Posterior cingulate gyrus (tissue), 11 donors: ENCODE measurements at regions not wholly inside any gene's neighbourhood (a gene's known extent, or its start where the extent isn't known, plus 50 kb on each side); places are given as distances from the start of the nearest gene placed in this dataset.
A peak's percentile ranks its signal among the peaks of the same experiment; 100 is the strongest.

ENCODE experiments used
- DNase-seq, 10 donors: peaks; one replicate each; pipeline versions ENCODE4 v3.0.0 to v3.0.0-alpha.2; 2020 to 2021; ENCODE audit warnings: mixed read lengths in 3 of 10
- intact Hi-C: fragments of 100-400 bp; cut with DNase I; formaldehyde crosslinking; loops from one replicate; pipeline ENCODE4 v1.15.1; 2023

DNA sequence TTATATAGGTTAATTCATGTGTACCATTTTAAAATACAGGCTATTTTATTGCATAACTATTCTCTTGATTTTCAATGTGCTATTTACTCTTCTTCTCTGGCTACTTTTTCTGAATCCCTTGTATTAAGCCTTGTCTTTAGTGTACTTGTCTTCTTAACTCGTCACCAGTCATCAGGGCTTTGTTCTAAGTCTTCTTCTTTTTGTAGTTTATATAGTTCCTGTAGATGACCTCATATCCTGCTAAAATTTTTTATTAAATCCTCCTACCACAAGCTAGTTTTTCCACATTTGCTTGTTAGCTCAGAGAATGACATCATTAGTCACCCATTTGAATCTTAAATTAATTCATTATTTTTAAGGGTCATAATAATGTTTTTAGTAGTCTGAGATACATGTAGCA lies 1281.9 kb downstream of the KCNT2 start:
- intact Hi-C loops: no loop called here
- DNase-seq: no peak

DNA sequence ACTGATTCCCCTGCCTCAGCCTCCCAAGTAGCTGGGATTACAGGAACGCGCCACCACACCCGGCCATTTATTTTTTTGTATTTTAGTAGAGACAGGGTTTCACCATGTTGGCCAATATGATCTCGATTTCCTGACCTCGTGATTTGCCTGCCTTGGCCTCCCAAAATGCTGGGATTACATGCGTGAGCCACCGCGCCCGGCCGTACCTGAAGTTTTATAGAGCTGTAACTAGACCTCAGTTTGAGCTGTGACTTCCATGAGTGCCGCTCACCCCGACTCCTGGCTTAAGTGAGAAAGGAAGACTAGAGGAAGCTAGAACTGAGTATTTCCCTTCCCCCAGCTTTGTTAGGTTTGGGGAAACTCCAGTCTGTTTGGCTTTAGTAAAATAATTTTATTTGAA lies 1283.1 kb downstream of the KCNT2 start:
- DNase-seq: peak in 3 of 10 donors; percentile 39 to 66 (median 58)
- intact Hi-C loops: no loop called here

DNA sequence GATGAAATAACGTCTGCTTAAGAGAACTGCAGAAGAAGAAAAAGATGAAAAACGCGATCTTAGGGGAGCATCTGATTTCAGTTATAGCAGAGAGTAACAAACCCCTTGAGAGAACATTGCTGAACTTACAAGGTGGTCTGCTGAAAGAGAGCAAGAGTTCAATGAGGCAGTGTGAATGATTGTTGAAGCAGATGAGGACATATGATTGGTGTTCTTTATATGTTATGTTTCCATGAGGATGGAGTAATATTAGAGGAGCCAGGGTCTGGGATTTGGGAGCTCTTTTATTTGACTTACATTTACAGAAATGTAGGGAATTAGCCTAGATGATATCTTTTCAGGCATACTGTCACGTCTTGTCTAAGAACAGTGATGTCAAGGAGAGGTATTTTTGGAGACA lies 1302.0 kb downstream of the KCNT2 start:
- no peak for DNase-seq
- intact Hi-C loops: no loop called here

DNA sequence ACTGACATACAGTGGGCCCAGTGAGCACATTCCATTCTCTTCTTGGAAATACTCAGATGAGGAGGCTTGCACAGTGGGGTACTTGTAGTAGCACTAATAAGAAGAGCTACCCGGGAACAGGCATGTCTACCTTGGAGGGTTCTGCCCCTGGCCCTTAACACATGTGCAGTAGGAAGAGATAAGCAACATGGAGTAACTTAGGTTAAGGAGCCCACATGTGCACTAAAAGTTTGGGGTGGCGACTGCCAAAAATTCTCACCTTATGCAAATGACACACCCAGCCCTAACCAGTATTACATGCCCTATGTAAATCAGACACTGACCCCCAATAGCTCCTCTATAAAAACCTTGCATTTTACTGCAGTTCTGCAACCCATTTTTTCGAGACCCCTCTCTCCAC lies 1313.3 kb downstream of the KCNT2 start:
- intact Hi-C loops: no loop called here
- DNase-seq: no peak

DNA sequence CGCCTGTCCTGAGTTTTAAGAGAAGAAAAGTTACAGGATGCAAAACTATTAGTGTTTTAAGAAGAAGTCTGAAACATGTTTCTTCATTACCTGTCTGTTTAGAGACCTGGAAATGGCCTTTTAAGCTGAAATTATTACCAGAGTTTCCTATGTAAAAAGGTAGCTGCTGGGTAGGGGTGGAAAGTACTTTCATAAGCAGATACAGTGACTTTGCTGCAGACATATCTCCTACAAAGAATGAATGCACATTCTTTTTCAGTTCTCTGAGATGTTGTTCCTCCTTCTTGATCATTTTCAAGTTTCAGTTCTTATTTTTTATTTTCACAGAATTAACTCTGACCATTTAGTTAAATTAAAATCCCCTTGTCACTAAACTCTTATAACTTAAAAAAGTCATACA lies 1329.6 kb downstream of the KCNT2 start:
- intact Hi-C loops: no loop called here
- no peak for DNase-seq

DNA sequence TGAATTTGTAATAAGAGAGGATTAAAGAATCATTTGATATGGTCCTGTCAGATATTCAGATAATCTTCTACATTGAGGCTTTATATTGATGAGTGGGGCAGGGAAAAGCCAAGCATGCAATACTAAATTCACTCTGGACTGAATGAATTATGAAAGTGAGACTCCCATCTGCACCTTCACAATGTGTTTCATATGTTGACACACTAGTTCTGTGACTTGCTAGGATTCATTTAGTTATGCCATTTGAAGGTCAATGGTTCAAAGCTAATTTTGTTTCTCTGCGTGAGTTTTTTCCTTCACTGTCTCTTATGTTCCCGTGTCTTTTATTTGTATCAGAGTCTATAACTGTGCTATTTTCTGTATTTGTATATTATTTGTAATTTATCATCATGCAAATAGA lies 1332.5 kb downstream of the KCNT2 start:
- DNase-seq: no peak
- intact Hi-C loops: no loop called here

DNA sequence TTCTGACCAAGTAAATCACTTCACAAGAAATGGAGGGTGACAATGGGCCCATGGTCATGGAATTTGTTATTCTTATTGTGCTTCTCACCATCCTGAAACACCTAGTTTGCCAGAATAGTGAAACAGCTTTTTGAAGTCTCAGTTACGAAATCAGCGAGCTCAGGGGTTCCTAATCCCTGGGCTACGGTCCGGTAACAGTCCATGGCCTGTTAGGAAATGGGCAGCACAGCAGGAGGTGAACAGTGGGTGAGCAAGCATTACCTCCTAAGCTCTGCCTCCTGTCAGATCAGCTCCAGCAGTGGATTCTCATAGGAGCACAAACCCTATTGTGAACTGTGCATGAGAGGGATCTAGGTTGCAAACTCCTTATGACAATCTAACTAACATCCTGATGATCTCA lies 1356.3 kb downstream of the KCNT2 start:
- intact Hi-C loops: no loop called here
- no peak for DNase-seq

DNA sequence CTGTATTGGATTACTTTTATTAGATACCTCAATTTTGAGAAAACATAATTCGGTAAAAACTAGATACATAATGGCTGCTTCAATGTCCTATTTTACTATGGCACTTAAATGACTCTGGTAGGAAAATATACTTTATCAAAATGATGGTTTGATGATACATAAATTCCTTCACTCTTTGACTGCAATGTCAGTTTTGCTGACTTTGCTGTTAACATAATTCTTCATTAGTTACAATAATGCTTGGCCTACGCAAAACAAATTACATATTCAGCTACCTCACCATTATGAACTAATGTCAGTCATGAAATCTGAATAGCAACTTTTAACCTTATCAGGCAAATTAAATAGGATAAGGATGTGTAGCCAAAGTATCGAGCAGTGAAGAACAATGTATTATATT lies 1364.7 kb downstream of the KCNT2 start:
- intact Hi-C loops: no loop called here
- no peak for DNase-seq

DNA sequence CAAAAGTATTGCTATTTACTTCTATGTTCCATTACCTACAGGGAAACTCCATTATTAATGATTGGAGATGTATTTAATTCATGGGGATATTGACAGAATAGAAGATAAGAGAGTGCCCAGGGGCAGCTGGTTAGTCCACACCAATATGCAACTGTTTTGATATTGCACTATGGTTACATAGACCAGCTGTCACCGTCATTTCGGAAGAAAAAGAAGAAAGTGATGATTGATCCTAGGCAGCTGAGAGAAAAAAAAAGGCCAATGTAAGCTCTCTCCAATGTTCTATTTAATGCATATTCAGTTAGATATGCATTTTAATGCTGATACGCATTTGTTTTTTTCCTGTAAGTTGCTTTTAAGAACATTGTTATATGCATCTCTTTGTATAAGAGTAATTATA lies 1367.2 kb downstream of the KCNT2 start:
- intact Hi-C loops: no loop called here
- DNase-seq: no peak

DNA sequence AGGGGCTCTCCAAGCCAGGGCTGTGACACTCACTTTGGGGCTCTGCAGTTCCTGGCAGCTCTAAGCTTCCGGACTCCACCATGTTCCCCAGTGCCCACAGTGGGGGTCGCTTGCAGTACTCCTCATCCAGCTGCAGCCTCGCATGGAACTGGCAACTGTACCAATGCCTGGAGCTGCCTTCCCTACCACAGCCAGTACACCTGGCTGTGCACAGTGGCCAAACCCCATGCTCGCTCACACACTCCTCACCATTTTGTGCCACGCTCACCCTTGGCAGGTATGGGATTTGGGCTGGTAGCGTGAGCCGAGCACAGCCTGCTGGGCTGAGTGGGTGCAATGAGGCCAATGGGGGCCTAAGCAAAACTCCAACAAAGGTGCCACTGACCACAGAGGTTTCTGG lies 1369.9 kb downstream of the KCNT2 start:
- DNase-seq: peak in 2 of 10 donors; percentile 50 to 52
- intact Hi-C loops: no loop called here

DNA sequence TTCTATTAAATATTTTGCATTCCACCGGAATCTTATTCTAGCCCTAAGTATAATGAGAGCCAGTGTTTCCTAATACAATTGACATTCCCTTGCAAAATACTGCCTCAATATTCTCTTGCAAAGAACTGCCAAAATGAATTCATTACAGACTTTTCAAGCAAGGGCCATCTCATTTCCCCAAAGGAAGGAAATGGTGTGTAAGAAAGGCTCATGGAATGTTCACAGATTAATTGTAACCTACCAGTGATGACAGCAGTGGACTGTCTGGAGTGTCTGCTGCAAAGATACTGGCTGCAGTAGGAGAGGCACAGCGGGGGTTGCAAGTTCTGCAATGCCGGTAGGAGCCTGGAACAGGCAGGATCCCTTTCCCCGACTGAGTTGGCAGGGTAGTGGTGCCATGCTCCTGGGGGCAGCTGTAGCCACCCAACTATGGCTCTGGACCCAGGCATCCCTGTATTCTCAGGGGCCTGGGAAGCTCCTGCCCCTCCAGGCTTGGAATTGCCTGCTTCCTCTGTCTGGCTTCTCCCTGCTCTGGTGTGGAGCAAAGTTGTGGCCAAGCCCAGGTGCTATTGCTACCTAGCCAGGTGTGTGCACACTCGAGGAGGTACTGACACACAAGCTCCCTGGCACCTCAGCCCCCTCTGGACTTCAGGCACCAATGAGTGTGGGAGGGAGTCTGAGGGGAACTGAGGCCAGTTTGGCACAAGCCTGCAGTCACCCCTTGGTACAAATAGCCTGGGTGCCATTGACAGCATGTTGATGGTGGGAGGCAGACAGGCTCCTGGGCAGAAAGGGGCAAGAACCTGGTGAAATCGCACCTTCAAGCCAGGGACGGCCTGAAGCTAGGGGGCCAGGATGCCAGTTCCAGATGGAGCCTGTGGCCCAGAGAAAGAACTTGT lies 1371.0 kb downstream of the KCNT2 start:
- intact Hi-C loops: no loop called here
- peak in 2 of 10 donors; percentile 52 to 67 for DNase-seq

DNA sequence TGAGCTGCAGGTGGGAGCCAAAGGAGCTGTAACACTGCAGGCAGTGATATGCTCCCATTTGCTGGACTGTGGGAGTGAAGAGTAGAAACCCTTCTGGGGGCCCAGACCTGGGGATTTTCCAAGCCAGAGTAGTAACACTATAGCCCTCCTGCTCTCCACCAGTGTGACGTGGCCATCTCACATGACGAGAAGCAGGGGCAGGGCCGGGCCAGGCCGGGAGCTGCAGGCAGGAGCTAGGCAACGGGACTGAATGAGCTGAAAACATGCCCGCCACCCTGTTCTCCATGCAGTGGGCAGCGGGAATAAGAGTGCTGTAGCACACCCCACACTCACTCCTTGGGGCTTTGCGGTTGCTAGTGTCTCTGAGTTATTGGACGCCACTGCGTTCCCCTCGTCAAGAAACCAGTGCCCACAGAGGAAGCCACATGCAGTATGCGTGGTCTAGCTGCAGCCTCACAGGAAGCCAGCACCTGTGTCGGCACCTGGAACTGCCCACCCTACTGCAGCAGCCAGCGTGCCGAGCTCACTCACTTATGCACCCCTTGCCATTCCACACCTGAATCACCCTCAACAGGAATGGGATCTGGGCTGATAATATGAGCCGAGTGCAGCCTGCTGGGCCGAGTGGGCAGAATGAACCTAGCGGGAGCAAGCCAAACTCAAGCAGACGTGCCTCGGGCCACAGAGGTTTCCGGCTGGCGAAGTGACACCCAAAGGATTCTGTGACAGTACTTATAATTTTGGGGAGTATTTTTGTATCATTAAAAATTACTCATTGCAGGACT lies 1389.6 kb downstream of the KCNT2 start:
- intact Hi-C loops: no loop called here
- peak in 3 of 10 donors; percentile 42 to 80 (median 67) for DNase-seq

DNA sequence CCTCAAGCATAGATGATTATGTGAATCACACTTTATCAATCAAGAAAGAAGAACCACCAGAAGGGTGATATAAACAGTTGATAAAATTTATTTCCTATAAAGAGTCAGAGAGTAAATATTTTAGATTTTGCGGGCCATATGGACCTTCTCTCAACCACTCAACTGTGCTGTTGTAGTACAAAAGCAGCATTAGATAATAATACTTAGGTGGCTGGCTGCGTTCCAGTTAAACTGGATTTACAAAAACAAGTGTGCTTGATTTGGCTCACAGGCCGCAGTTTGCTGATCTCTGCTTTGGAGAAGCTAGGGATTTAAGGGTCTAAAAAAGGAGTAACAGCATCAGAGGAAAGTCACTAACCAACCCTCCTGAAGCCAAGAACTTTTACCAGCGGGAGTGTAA lies 1406.0 kb downstream of the KCNT2 start:
- DNase-seq: no peak
- intact Hi-C loops: no loop called here

DNA sequence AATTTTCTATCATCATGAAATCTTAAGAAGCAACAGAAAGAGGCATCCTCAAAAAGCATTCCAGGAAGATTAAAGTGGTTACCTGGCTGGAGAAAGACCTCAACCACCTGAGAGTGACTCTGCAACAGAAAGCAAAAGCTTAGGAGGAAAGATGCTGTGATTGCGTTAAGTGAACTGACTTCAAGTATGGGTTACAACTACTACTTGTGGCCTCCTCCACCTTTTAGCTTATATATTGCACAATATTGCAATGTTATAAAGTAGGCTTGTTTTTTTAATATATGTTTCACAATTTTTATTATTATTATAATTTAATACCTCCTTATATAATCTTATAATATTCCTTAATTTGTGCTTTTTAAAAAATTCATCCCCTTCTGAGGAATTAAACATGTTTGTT lies 1407.5 kb downstream of the KCNT2 start:
- intact Hi-C loops: no loop called here
- no peak for DNase-seq

DNA sequence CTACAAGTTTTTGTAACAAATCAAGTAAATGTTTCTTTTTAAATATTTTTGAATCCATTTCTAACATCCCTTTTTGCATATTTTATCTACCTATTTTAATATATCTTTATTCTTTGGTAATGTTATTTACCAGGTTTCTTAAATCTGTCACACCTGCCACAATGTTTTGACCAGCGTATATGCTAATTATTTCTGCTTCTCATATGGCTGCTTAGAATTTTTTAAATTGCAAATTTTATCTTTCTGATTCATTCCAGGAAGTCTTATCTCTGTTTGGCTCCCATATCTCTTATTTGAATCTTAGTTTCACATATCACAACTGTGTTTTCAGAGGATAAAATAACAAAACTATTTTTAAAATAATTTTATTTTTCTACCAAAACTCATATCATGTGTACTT lies 1411.1 kb downstream of the KCNT2 start:
- intact Hi-C loops: no loop called here
- DNase-seq: no peak

DNA sequence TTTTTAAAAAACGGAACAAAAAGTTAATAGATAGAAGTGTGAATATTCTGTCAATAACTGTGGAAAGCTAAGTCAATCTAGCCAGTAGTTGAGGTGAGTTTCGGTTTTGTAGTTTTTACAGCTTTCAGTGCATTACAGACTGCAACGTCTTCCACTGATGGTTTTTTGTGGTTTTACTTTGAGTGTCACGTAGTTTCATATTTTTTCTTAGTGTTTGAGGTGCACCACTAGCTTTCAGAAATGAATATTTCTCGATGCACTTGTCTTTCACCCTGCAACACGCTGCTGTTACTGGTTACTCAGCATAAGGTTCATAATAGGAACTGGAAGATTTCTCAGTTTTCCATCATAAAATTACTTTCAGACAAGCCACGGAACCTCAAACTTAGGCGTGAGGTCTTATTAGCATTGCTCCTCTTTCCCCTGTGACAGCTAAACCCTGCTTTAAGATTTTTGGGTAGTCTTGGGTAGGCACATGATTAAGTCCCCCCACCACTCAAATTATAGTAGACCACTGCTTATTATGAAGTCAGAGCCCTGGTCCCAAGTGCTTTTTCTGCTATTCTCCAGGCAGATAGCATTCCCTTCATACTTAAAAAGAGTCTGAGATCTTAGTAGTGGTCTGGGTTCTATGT lies 1412.7 kb downstream of the KCNT2 start:
- intact Hi-C loops: no loop called here

DNA sequence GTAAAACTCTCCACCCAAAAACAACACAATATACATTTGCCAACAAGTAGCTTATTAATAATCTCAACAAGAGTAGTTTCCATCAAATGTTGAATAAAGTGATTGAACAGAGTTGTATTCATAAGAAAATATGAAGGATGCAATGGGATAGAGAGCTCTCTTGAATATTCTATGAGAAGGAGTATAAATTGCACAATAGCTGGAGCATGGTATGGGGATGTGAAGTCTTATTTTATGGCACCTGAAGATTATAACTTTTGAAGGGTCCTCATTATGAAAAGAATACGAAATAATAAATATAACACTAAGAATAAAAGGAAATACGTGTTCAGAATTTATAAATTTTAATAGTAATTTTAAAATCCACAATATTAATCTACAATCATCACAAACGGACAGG lies 1415.1 kb downstream of the KCNT2 start:
- intact Hi-C loops: no loop called here
- no peak for DNase-seq

More for the DNA sequence above, 1412.7 kb downstream of the KCNT2 start:
- DNase-seq: no peak

DNA sequence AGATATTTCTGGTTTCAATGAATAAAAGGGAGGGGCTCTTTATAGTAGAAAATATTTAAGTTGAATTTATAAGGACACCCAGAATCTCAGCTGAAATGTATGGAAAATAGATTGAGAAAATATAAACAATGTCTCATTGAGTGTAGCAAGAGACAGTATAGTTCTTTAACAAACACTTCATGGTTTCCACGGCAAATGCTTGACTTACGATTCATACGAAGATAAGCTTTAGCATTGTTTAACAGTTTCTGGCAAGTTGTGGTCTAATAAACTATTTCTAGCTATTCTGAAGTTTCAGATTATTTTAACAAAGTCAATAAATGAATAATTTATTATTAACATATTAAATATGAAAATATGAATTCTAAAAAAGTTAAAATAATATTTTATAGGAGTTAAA lies 1419.4 kb downstream of the KCNT2 start:
- no peak for DNase-seq
- intact Hi-C loops: no loop called here

DNA sequence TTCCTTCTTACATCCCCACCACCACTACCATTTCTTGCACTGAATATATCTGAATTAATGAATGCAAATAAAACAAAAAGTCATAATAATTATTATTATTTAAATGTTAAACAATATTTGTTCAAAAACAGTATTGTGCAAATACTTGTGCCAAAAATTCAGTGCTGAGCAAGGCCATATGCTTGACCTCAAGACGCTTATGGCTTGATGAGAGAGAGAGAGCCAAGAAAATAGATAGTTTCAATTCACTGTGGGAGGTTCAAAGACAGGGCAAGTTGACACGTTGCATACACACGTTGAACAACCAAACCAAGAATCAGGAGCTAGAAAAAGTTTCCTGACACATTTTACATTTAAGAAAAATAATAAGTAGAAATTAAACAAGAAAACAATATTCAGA lies 1421.7 kb downstream of the KCNT2 start:
- intact Hi-C loops: no loop called here
- no peak for DNase-seq

DNA sequence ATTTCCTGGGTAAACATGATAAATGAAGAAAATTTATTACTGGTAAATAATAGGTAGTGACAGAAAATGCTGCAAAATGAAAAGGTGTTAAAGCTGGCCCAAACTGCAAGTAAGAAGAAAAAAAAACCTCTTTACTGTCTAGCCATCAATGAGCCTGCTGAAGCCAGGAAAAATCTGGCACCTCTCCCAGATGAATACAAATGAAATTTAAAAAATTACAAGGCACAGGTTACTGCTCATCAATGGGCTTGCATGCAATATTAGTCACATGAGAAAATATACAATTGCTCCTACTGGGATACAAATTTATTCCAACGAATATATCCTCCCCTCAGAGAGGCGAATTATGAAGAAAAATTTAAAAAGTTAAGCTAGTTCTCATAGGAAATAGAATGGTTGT lies 1422.5 kb downstream of the KCNT2 start:
- DNase-seq: no peak
- intact Hi-C loops: no loop called here

DNA sequence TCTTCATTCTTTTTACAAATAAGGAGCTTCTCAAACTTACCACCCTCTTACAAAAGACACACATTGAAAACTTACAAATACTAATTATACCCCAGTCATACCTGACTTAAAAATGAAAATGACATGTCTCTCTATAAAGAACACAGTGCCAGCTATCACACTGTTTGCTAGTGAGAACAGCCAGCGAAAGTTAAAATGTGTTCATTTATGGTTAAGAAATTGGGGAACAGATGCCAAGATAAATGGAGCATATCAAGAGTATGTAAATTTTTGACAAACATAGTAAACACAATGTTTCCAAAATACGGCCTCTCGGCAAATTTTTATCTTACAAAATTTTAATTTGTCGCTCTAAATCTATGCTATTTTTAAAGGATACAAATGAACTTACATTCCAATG lies 1422.9 kb downstream of the KCNT2 start:
- intact Hi-C loops: no loop called here
- no peak for DNase-seq
